D721Med (cell line): ENCODE measurements at regions not wholly inside any gene's neighbourhood (a gene's known extent, or its start where the extent isn't known, plus 50 kb on each side); places are given as distances from the start of the nearest gene placed in this dataset.
A peak's percentile ranks its signal among the peaks of the same experiment; 100 is the strongest.

Experiments
- DNase-seq: peaks from one replicate; pipeline ENCODE4 v3.0.0; 2011; ENCODE audit warnings: low spot score; ENCODE audit not compliant: insufficient read length
- FAIRE-seq: peaks from 2 replicates; lab custom pipeline; 2011; peaks lifted over from hg19 to GRCh38; lab: Jason Lieb, UNC
- TF ChIP-seq, protein P1 (sequence below): IDR thresholded peaks from 2 replicates; pipeline ENCODE4 v1.5.1; 2012; ENCODE audit warnings: mild to moderate bottlenecking, control low read depth; ENCODE audit not compliant: insufficient read depth; ENCODE audit errors: missing control alignments

DNA sequence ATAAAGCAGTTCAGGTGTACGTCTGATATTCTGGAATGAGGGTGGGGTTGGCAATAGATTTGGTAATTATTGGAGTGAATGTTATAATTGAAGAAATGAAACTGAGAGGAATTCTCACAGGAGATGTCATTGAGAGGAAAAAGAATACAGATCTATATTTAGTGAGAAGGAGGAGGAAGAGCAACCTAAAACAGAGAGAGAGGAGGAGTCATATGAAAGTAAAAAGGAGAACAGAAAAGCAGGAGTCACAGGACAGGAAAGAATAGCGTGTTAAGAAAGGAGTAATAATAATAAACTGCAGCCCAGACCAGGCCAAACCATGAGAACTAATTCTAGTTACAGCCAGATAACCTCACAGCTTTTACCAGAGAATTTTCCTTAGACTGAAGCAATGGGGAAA, 62.7 kb upstream of the MROH9 start:
- FAIRE-seq (peak; percentile 11), DNase-seq (no peak)
- TF ChIP-seq, protein P1, sequence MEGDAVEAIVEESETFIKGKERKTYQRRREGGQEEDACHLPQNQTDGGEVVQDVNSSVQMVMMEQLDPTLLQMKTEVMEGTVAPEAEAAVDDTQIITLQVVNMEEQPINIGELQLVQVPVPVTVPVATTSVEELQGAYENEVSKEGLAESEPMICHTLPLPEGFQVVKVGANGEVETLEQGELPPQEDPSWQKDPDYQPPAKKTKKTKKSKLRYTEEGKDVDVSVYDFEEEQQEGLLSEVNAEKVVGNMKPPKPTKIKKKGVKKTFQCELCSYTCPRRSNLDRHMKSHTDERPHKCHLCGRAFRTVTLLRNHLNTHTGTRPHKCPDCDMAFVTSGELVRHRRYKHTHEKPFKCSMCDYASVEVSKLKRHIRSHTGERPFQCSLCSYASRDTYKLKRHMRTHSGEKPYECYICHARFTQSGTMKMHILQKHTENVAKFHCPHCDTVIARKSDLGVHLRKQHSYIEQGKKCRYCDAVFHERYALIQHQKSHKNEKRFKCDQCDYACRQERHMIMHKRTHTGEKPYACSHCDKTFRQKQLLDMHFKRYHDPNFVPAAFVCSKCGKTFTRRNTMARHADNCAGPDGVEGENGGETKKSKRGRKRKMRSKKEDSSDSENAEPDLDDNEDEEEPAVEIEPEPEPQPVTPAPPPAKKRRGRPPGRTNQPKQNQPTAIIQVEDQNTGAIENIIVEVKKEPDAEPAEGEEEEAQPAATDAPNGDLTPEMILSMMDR: no peak

- no peak for FAIRE-seq
- no peak for DNase-seq
Observed at GRCh38 chr1:170874671-170875070, 60.7 kb upstream of the MROH9 start.

DNA sequence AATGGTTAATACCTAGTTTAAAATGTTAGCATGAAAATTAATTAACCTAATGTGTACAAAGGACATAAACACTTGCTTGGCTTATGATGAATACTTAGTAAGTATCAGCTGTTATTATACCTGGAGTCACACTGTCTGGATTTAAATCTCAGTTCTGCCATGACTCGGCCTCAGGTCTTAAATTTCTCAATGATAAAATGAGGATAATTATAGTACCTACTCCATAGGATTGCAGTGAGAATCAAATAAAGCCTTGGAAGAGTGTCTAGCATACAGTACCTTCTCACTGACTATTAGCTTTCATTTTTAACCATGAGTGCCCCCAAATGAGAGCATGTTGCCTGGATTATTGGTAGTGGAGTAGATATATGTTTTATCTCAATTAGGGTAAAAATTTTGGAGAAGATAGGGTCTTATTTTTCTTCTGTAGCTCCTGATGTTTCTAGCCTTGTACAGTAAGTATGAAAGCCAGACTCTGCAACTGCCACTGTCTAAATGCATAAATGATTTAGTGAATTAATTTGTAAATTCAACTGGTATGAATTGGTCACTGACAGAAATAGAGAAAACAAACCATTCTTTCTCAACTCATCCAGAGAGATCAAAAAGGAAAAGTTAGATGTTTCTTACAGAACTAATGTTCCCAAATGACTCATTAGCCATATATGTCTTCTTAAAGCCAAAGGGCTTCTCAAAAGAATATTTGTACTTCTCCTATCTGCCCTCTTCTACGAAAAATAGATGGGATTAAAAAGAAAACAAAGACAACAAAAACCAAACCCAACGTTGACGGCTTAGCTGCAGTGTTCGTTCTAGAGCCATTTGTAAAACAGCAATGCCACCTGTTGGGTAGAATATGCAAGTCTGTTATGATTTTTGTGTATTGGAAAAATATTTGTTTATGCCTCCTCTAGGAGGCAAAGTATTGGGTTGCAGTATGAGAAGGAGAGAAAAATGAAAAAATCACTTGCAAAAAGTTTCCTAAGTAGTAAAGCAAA, 53.8 kb upstream of the MROH9 start:
- FAIRE-seq: peak; percentile 98
- no peak for DNase-seq
- TF ChIP-seq, protein P1: peak; percentile 85

More at GRCh38 chr1:170874671-170875070, 60.7 kb upstream of the MROH9 start:
- TF ChIP-seq, protein P1: no peak
